Activated CD8-positive, alpha-beta T cell treated with anti-CD3 and anti-CD28 coated beads, Interleukin-2, amount 10 ng/mL, durations not matched to agents 7 days and 5 days (primary cell): ENCODE measurements at regions not wholly inside any gene's neighbourhood (a gene's known extent, or its start where the extent isn't known, plus 50 kb on each side); places are given as distances from the start of the nearest gene placed in this dataset.

Experiments
- ATAC-seq: fragments of 150-1000 bp; cut with Tn5 transposase; one replicate; pipeline ENCODE4 v1.10.0; 2021; ENCODE audit warnings: moderate library complexity
- CTCF ChIA-PET: fragments of 350-600 bp; sonication (Branson Sonifier 250); formaldehyde crosslinking; loops from one replicate; lab custom pipeline; 2021; ENCODE audit warnings: antibody characterized with exemption; lab: Charles Lee
- POLR2A ChIA-PET: fragments of 350-600 bp; sonication (Branson Sonifier 250); formaldehyde crosslinking; loops from one replicate; lab custom pipeline; 2021; ENCODE audit warnings: antibody characterized with exemption; lab: Charles Lee
- DNase-seq: peaks from one replicate; pipeline ENCODE4 v3.0.0-alpha.2; 2020
- H3K27ac Mint-ChIP-seq: one replicate; pipeline ENCODE4 v1.8.0; 2021; ENCODE audit warnings: mild to moderate bottlenecking, mixed read lengths
- H3K27me3 Mint-ChIP-seq: one replicate; pipeline ENCODE4 v1.8.0; 2021; ENCODE audit warnings: low read depth, mixed read lengths
- H3K36me3 Mint-ChIP-seq: one replicate; pipeline ENCODE4 v1.8.0; 2021; ENCODE audit warnings: low read depth, mixed read lengths
- H3K4me1 Mint-ChIP-seq: one replicate; pipeline ENCODE4 v1.8.0; 2021; ENCODE audit warnings: low read depth, mixed read lengths
- H3K4me3 Mint-ChIP-seq: one replicate; pipeline ENCODE4 v1.8.0; 2021; ENCODE audit warnings: mild to moderate bottlenecking, mixed read lengths
- H3K9me3 Mint-ChIP-seq: one replicate; pipeline ENCODE4 v1.8.0; 2022; ENCODE audit warnings: mixed read lengths; ENCODE audit not compliant: insufficient read depth

- H3K27me3 Mint-ChIP-seq, result peaks cover 11% of the 10 kb centered on the region
- no peaks in the 10 kb centered on the region for H3K9me3 Mint-ChIP-seq
- H3K4me1 Mint-ChIP-seq, result peaks cover 2% of the 10 kb centered on the region
- no peak overlapping the region for H3K27ac Mint-ChIP-seq
- CTCF ChIA-PET, result no interaction called here
- ATAC-seq, result no peak
- DNase-seq, result no peak
- no peak overlapping the region for H3K4me3 Mint-ChIP-seq
- H3K36me3 Mint-ChIP-seq, result no peaks in the 10 kb centered on the region
- POLR2A ChIA-PET, result no interaction called here
Measured at GRCh38 chr1:91172541-91172940, 150.7 kb upstream of the ZNF644 start.

- H3K36me3 Mint-ChIP-seq, result no peaks in the 10 kb centered on the region
- ChIA-PET POLR2A (no interaction called here), CTCF (no interaction called here)
- no peaks in the 10 kb centered on the region for H3K9me3 Mint-ChIP-seq
- DNase-seq (no peak), ATAC-seq (no peak)
- H3K4me1 Mint-ChIP-seq, result peaks cover 2% of the 10 kb centered on the region
- no peak overlapping the region for H3K27ac Mint-ChIP-seq
- H3K27me3 Mint-ChIP-seq, result peaks cover 11% of the 10 kb centered on the region
- H3K4me3 Mint-ChIP-seq, result no peak overlapping the region
Measured at GRCh38 chr1:91171898-91172297, 150.1 kb upstream of the ZNF644 start.

- Mint-ChIP-seq H3K27me3 (peaks cover 11% of the 10 kb centered on the region), H3K4me1 (peaks cover 2% of the 10 kb centered on the region), H3K4me3 (no peak overlapping the region), H3K36me3 (no peaks in the 10 kb centered on the region), H3K27ac (no peak overlapping the region), H3K9me3 (no peaks in the 10 kb centered on the region)
- DNase-seq (no peak), ATAC-seq (no peak)
- ChIA-PET POLR2A (no interaction called here), CTCF (no interaction called here)
Measured at GRCh38 chr1:91170571-91170970, 148.7 kb upstream of the ZNF644 start.

- peak; percentile 41 for ATAC-seq
- Mint-ChIP-seq H3K36me3 (no peaks in the 10 kb centered on the region), H3K27ac (no peak overlapping the region), H3K4me1 (no peaks in the 10 kb centered on the region), H3K9me3 (no peaks in the 10 kb centered on the region), H3K4me3 (no peak overlapping the region), H3K27me3 (no peaks in the 10 kb centered on the region)
- CTCF ChIA-PET, result interaction anchor here (0.7 to 2.9 kb wide), 54 partner anchors 9 to 1138 kb away, joined by 3 to 30 read pairs (median 4); no protein-coding TSS in a partner anchor
- POLR2A ChIA-PET, result no interaction called here
- peak; percentile 41 for DNase-seq
Measured at GRCh38 chr1:91166106-91166712, 144.4 kb upstream of the ZNF644 start.

- H3K36me3 Mint-ChIP-seq, result no peaks in the 10 kb centered on the region
- H3K4me1 Mint-ChIP-seq, result no peaks in the 10 kb centered on the region
- ChIA-PET CTCF (interaction anchor here (0.8 to 2.9 kb wide), 36 partner anchors 10 to 832 kb away, joined by 3 to 30 read pairs (median 4); no protein-coding TSS in a partner anchor), POLR2A (no interaction called here)
- H3K4me3 Mint-ChIP-seq, result no peak overlapping the region
- ATAC-seq (peak; percentile 89), DNase-seq (peak; percentile 73)
- H3K9me3 Mint-ChIP-seq, result no peaks in the 10 kb centered on the region
- no peaks in the 10 kb centered on the region for H3K27me3 Mint-ChIP-seq
- H3K27ac Mint-ChIP-seq, result no peak overlapping the region
Measured at GRCh38 chr1:91165033-91165654, 143.3 kb upstream of the ZNF644 start.

GRCh38 chr1:91162613-91163012 is 140.8 kb upstream of the ZNF644 start:
- CTCF ChIA-PET, result no interaction called here
- Mint-ChIP-seq H3K4me3 (no peak overlapping the region), H3K9me3 (no peaks in the 10 kb centered on the region), H3K27me3 (no peaks in the 10 kb centered on the region), H3K36me3 (no peaks in the 10 kb centered on the region), H3K4me1 (no peaks in the 10 kb centered on the region), H3K27ac (no peak overlapping the region)
- ATAC-seq (no peak), DNase-seq (no peak)
- POLR2A ChIA-PET, result no interaction called here

GRCh38 chr1:91161749-91162148 is 139.9 kb upstream of the ZNF644 start:
- no peaks in the 10 kb centered on the region for H3K4me1 Mint-ChIP-seq
- H3K9me3 Mint-ChIP-seq, result no peaks in the 10 kb centered on the region
- H3K27me3 Mint-ChIP-seq, result no peaks in the 10 kb centered on the region
- ChIA-PET CTCF (no interaction called here), POLR2A (no interaction called here)
- H3K4me3 Mint-ChIP-seq, result no peak overlapping the region
- no peak for DNase-seq
- ATAC-seq, result no peak
- H3K36me3 Mint-ChIP-seq, result no peaks in the 10 kb centered on the region
- no peak overlapping the region for H3K27ac Mint-ChIP-seq

GRCh38 chr1:91161166-91161565 is 139.3 kb upstream of the ZNF644 start:
- ChIA-PET CTCF (no interaction called here), POLR2A (no interaction called here)
- Mint-ChIP-seq H3K4me1 (no peaks in the 10 kb centered on the region), H3K36me3 (no peaks in the 10 kb centered on the region), H3K9me3 (no peaks in the 10 kb centered on the region), H3K27me3 (peaks cover 4% of the 10 kb centered on the region), H3K27ac (no peak overlapping the region), H3K4me3 (no peak overlapping the region)
- ATAC-seq (no peak), DNase-seq (no peak)

GRCh38 chr1:91160363-91161075 is 138.7 kb upstream of the ZNF644 start:
- H3K9me3 Mint-ChIP-seq, result no peaks in the 10 kb centered on the region
- POLR2A ChIA-PET, result no interaction called here
- H3K27me3 Mint-ChIP-seq, result peaks cover 4% of the 10 kb centered on the region
- H3K4me3 Mint-ChIP-seq, result no peak overlapping the region
- no peak overlapping the region for H3K27ac Mint-ChIP-seq
- ATAC-seq, result no peak
- H3K36me3 Mint-ChIP-seq, result no peaks in the 10 kb centered on the region
- H3K4me1 Mint-ChIP-seq, result no peaks in the 10 kb centered on the region
- DNase-seq, result no peak
- CTCF ChIA-PET, result no interaction called here

- H3K4me3 Mint-ChIP-seq, result no peak overlapping the region
- peaks cover 7% of the 10 kb centered on the region for H3K27me3 Mint-ChIP-seq
- CTCF ChIA-PET, result interaction anchor here (1.9 kb wide), 1 partner anchor 13 kb away, joined by 6 read pairs; no protein-coding TSS in a partner anchor
Measured at GRCh38 chr1:91153341-91153740, 131.5 kb upstream of the ZNF644 start.

GRCh38 chr1:91152331-91152730 is 130.5 kb upstream of the ZNF644 start:
- POLR2A ChIA-PET, result no interaction called here
- Mint-ChIP-seq H3K4me1 (no peaks in the 10 kb centered on the region), H3K4me3 (no peak overlapping the region), H3K36me3 (no peaks in the 10 kb centered on the region), H3K9me3 (no peaks in the 10 kb centered on the region), H3K27ac (no peak overlapping the region), H3K27me3 (peaks cover 12% of the 10 kb centered on the region)
- DNase-seq (no peak), ATAC-seq (no peak)
- CTCF ChIA-PET, result interaction anchor here (1.9 kb wide), 1 partner anchor 14 kb away, joined by 6 read pairs; no protein-coding TSS in a partner anchor

More at GRCh38 chr1:91153341-91153740, 131.5 kb upstream of the ZNF644 start:
- Mint-ChIP-seq H3K4me1 (no peaks in the 10 kb centered on the region), H3K36me3 (no peaks in the 10 kb centered on the region), H3K27ac (no peak overlapping the region), H3K9me3 (no peaks in the 10 kb centered on the region)
- DNase-seq (no peak), ATAC-seq (no peak)
- POLR2A ChIA-PET, result no interaction called here

GRCh38 chr1:91151702-91152101 is 129.9 kb upstream of the ZNF644 start:
- Mint-ChIP-seq H3K27ac (no peak overlapping the region), H3K4me1 (no peaks in the 10 kb centered on the region), H3K9me3 (no peaks in the 10 kb centered on the region), H3K36me3 (no peaks in the 10 kb centered on the region), H3K4me3 (no peak overlapping the region), H3K27me3 (peaks cover 12% of the 10 kb centered on the region)
- ChIA-PET CTCF (interaction anchor here (1.0 kb wide), 1 partner anchor 15 kb away, joined by 4 read pairs; no protein-coding TSS in a partner anchor), POLR2A (no interaction called here)
- no peak for DNase-seq
- ATAC-seq, result no peak
